ENCODE measurements at regions not wholly inside any gene's neighbourhood (a gene's known extent, or its start where the extent isn't known, plus 50 kb on each side); places are given as distances from the start of the nearest gene placed in this dataset.
A peak's percentile ranks its signal among the peaks of the same experiment; 100 is the strongest.

DNA sequence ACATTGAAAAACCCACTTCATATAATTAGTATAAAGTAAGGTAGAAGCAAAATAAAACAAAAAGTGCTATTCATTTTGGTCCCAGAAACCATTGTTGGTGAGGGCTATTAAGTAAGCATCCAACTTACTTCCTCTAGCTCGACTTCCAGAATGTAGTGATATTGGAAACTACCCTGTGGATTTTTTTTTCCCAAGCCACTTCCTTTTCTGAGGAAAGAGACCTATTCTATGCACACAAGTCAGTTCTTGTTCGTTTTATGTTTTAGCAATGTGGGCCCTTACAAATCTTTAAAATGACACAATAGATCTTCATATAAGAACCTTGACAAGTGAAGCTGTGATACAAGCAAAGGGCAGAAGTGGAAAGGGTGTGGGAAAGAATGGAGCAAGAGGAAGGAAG lies 402.0 kb upstream of the TBL1XR1 start:
- DNase-seq (ENCODE audit: low read depth), result no peak

GRCh38 chr3:177599837-177600236 lies 402.6 kb upstream of the TBL1XR1 start:
- DNase-seq (ENCODE audit: low read depth), result no peak

DNA sequence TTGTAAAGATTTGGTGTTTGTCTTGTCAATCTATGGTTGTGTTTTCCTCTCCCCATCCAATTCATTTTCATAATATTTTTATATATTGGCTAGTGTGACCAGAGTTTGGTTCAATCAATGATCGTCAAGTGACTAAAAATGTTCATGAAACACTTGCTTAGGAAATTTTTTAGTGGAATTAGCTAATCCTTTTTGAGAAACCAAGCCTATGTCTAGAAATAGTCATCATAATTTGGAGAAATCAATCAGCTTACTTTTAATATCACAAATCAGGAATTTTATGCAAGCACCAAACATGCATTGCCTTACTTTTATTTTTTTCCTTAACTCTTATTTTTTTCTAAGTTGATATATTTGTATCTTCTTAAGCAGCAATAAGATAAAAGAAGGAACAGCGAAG lies 403.1 kb upstream of the TBL1XR1 start:
- no peak for DNase-seq (ENCODE audit: low read depth)

DNA sequence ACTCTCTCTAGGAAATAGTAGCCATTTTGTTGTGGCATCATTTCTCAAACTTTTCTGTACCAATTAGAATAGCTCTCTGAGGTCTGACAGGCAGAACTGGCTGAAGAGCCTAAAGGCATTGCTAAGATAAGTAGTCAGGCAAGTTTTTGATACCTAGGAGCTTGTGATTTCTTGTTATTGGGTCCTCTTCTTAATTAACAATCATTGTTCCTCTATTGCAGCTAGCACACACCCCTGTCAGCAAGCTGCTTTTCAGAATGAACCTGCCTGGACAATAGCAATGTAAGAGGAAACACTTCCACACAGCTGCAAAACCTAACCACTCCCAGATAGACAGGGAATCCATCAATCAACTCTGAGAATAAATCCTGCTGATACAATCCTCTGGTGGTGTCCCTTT lies 403.9 kb upstream of the TBL1XR1 start:
- no peak for DNase-seq (ENCODE audit: low read depth)

- no peak for DNase-seq (ENCODE audit: low read depth)
These were observed 405.4 kb upstream of the TBL1XR1 start for GRCh38 chr3:177602601-177603147.

DNA sequence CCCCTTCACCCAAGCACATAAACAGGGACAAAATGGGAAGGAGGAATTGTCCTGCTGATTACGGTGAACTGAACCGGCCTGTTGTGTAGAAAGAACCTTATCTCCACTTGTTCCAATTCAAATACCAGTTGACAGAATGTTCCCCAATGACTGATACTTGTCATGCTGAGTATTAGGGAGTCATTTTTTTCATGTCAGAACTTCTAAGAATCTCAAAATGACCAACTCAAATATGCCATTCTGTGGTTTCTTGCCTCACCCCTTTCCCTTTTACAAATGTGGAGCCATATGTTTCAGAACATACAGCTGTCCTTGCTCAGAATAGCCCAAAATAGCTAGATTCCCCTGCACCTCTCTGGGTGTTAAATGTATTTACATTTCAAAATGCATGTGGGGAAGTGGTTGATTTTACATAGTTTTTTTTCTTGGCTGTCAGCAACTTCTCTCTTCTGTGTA lies 405.9 kb upstream of the TBL1XR1 start:
- no peak for DNase-seq (ENCODE audit: low read depth)

DNA sequence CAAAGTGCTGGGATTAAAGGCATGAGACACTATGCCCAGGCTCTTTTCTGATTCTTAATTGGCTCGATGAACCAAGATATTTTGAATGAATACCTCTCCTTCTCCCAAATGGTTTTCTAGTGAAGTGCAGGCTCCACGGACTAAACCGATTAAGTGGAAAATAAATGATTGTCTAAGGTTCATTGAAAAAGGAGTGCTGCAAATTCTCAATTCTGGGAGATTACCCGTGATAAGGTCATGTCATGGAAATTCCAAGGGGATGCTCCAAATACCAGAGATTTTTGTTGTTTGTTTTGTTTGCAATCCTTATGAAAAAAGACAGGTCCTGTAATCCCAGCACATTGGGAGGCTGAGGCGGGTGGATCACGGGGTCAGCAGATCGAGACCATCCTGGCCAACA lies 406.9 kb upstream of the TBL1XR1 start:
- no peak for DNase-seq (ENCODE audit: low read depth)

DNA sequence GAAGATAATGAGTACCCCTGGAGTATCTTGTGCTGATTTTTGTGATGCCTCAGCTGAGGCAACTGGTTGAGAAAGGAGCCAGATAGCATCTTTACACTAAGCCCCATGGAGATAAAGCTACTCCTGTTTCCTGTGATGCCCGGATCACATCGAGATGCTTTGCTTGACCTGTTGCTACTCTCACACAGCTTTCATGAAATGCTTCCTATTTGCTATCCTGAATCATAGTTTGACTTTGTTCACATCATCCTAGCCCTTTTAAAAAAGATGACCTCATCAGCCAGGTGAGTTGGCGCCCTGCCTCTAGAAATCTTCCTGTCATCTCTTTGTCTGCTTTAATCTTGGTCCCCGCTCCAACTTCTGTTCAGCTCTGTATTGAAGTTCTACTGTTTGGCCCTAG lies 409.6 kb upstream of the TBL1XR1 start:
- DNase-seq (ENCODE audit: low read depth), result no peak

- no peak for DNase-seq (ENCODE audit: low read depth)
These were observed 410.3 kb upstream of the TBL1XR1 start for GRCh38 chr3:177607589-177607988.

DNA sequence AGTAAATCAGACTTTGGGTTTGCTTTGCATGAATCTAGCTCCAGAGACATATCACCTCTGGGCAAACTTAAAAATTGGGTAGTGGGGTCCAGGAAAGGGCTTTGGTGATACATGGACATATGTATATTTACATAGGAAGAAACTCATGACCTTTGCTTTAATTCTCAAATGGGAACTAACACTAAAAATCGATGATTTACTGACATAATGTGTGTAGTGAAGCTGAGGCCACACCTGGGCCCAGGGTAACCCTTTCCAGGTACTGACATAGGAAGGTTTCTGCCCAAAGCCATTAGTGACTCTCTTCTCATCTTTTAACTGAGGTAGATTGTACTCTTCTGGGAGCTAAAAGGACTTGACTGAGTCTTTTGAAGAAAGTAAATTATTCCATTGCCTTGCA lies 411.2 kb upstream of the TBL1XR1 start:
- no peak for DNase-seq (ENCODE audit: low read depth)

DNA sequence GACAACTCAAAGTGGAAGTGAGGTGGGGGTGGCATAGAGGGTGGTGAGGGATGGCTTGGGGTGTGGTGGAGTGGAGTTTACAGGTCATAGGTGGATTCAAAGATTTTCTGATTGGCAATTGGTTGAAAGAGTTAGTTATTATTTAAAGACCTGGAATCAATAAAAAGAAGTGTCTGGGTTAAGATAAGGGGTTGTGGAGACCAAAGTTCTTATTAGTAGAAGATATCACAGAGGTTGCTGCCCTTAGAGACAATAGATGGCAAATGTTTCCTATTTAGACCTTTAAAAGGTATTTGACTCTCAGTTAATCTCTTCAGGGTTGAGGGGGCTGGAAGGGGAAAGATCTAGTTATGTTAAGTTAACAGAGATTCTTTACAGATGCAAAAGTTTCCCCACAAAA lies 412.3 kb upstream of the TBL1XR1 start:
- DNase-seq (ENCODE audit: low read depth), result no peak

- no peak for DNase-seq (ENCODE audit: low read depth)
These were observed 413.0 kb upstream of the TBL1XR1 start for GRCh38 chr3:177610262-177610661.

DNA sequence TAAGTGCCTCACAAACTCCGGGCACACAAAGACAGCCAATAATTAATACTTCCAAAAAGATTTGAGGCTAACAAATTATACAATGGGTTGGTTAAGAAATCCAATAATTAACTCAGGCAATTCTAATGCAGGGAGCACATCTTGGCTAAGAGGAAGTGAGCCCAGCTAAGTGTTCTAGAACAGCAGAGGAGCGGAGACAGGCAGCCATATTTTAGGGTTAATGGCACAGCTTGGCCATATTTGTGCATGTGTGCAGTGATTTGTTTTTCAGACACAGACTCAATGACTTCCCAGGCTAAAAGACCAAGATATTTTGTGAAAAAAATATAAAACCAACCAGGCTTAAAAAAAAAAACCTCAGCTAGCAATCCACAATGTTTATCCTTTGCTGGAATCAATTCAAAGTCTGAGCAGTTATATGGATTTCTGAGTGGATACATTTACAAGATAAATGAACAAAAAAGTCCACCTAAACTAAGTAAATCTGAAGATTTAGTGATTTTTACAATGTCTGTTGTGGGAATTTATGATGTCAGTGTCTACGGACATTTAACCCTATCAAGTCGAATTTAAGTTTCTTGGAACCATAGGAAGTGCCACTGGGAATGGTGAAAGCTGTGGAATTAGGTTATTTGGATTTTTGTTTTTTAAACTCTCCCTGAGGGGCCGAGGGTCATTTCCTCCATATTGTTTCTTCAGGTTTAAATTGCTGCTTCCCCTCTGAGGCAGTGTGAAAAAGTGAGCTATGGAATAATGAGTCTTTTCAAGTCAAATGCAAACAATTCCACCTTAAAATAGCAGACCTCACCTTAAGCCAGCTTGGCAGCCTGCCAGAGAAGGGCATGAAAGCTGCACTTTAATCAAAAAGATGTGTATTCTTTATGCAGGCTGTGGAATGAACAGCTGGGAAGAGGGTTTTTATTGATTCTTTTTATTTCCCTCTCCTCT lies 413.7 kb upstream of the TBL1XR1 start:
- peak; percentile 21 for DNase-seq (ENCODE audit: low read depth)

GRCh38 chr3:177611752-177612334 lies 414.6 kb upstream of the TBL1XR1 start:
- no peak for DNase-seq (ENCODE audit: low read depth)

- DNase-seq (ENCODE audit: low read depth), result no peak
These were observed 416.6 kb upstream of the TBL1XR1 start for GRCh38 chr3:177613901-177614300.

DNA sequence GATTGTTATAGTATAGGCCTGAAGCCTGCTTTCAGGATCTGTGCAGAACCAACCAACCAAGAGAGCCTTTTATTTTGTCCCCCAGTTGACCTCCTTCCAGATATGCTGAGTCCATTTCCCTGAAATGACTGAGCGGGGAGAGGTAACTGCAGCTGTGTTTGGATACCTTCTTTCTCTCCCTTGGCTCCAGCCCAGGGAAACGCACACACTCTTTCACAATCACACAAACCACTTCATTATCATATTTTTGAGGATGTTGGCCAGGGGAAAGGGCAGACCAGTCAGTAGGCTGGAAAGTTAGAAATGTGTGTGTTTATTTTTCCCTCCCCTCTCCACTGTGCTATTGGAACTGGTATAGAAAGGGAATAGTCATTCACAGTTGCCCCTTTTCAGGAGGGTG lies 417.7 kb upstream of the TBL1XR1 start:
- peak; percentile 91 for DNase-seq (ENCODE audit: low read depth)

DNA sequence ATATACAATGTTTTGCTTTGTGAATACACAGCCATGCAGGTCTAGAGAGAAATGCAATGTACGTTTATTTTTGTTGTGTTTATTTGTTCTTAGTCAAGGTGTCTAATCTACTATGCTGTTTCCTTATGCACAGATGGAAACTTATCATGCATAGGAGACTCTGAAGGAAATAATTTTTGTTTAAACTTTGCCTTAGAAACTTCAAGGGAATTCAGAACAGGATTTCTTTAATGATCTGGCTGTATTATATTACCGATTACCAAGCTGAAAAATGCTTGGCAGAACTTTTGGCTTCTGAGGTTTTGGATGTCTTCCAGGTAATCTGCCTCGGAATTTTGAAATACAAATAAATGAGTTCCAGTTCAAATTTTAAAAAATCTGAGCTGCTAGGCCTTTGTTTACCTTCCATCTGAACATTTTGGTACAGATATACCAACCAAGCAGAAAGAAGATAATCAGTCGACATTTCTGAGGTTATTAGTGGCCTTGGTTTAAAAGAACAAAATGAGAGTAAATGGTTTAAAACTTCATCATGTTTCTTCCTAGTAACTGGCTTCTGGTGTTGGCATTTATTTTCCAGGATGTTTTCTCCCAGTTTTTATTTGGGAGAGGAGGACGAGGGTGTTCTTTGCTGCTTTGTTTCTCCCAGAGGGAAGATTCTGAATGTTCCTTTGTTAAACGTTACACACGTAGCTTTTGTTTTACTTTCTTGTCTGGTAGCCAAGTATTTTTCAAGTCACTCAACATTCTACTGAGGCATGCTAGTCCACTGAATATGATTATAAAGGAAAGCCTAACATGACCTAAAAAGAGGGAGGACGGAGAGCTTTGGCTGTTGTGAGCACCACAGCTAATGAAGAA lies 421.8 kb upstream of the TBL1XR1 start:
- DNase-seq (ENCODE audit: low read depth), result peak; percentile 58

GRCh38 chr3:177620073-177620472 lies 422.8 kb upstream of the TBL1XR1 start:
- no peak for DNase-seq (ENCODE audit: low read depth)

DNA sequence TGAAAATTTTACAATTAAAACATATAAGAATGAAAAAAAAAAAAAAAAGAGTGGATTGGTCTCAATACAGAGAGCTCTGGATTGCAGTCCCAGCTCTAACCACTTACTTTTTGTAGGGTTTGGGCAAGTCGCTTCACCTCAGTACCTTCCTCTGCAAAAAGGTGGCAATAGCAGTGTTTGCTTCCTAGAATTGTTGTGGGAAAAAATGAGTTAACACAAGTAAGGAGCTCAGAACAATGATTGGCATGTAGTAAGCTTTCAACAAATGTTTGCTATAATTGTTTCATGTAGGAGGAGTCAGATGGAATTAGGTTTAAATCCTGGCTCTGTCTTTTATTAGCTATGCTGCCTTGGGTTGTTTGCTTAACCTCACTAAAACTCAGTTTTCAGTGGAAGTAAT lies 425.2 kb upstream of the TBL1XR1 start:
- no peak for DNase-seq (ENCODE audit: low read depth)

- no peak for DNase-seq (ENCODE audit: low read depth)
These were observed 425.8 kb upstream of the TBL1XR1 start for GRCh38 chr3:177622982-177623617.

Data from Daoy (cell line).